ENCODE measurements at regions not wholly inside any gene's neighbourhood (a gene's known extent, or its start where the extent isn't known, plus 50 kb on each side); places are given as distances from the start of the nearest gene placed in this dataset.

GRCh38 chr5:172567843-172568242, 73.2 kb upstream of the NEURL1B start:
- Mint-ChIP-seq H3K36me3 (ENCODE audit: low read depth) (no peaks in the 10 kb centered on the region), H3K9me3 (no peaks in the 10 kb centered on the region), H3K27ac (no peak overlapping the region), H3K4me1 (peaks cover 37% of the 10 kb centered on the region), H3K27me3 (ENCODE audit: insufficient read depth) (peaks cover 9% of the 10 kb centered on the region), H3K4me3 (no peak overlapping the region)
- H3K4me3 ChIP-seq (ENCODE audit: low read length): no peak overlapping the region
- TF ChIP-seq CTCF (conservative IDR thresholded peaks at IDR 0.05): no peak
- H3K27ac ChIP-seq (ENCODE audit: low read depth, low read length): no peak overlapping the region
- no peak overlapping the region for H3K9ac ChIP-seq (ENCODE audit: extremely low read depth, low read length, poor library complexity, severe bottlenecking)
- no peaks in the 10 kb centered on the region for H3K27me3 ChIP-seq (ENCODE audit: control insufficient read depth, insufficient read depth, low read length, poor library complexity, severe bottlenecking)
- no peaks in the 10 kb centered on the region for H3K9me3 ChIP-seq (ENCODE audit: control insufficient read depth, low read length)
- no peak for DNase-seq
- peaks cover 9% of the 10 kb centered on the region for H3K4me1 ChIP-seq (ENCODE audit: control insufficient read depth, insufficient read depth, low read length)
- no peaks in the 10 kb centered on the region for H3K36me3 ChIP-seq (ENCODE audit: control insufficient read depth, insufficient read depth, low read length)
- WGBS, 2 experiments (ENCODE audit: insufficient coverage in 1 of 2, insufficient read length in 1 of 2): 92 to 93% methylated on average over 5 to 6 of the region's 6 CpGs

GRCh38 chr5:172567294-172567693, 73.8 kb upstream of the NEURL1B start:
- Mint-ChIP-seq H3K27me3 (ENCODE audit: insufficient read depth) (peaks cover 9% of the 10 kb centered on the region), H3K4me3 (no peak overlapping the region), H3K36me3 (ENCODE audit: low read depth) (no peaks in the 10 kb centered on the region), H3K4me1 (peaks cover 32% of the 10 kb centered on the region), H3K9me3 (no peaks in the 10 kb centered on the region), H3K27ac (no peak overlapping the region)
- Histone ChIP-seq H3K4me3 (ENCODE audit: low read length) (no peak overlapping the region), H3K4me1 (ENCODE audit: control insufficient read depth, insufficient read depth, low read length) (peaks cover 9% of the 10 kb centered on the region), H3K27me3 (ENCODE audit: control insufficient read depth, insufficient read depth, low read length, poor library complexity, severe bottlenecking) (no peaks in the 10 kb centered on the region), H3K27ac (ENCODE audit: low read depth, low read length) (no peak overlapping the region), H3K36me3 (ENCODE audit: control insufficient read depth, insufficient read depth, low read length) (no peaks in the 10 kb centered on the region), H3K9me3 (ENCODE audit: control insufficient read depth, low read length) (no peaks in the 10 kb centered on the region), H3K9ac (ENCODE audit: extremely low read depth, low read length, poor library complexity, severe bottlenecking) (no peak overlapping the region)
- WGBS, 2 experiments (ENCODE audit: insufficient coverage in 1 of 2, insufficient read length in 1 of 2): 94 to 95% methylated on average over 6 to 7 of the region's 7 CpGs
- DNase-seq: no peak
- no peak for TF ChIP-seq CTCF (conservative IDR thresholded peaks at IDR 0.05)

GRCh38 chr5:172565931-172566665, 75.0 kb upstream of the NEURL1B start:
- Histone ChIP-seq H3K27ac (ENCODE audit: low read depth, low read length) (no peak overlapping the region), H3K9me3 (ENCODE audit: control insufficient read depth, low read length) (no peaks in the 10 kb centered on the region), H3K27me3 (ENCODE audit: control insufficient read depth, insufficient read depth, low read length, poor library complexity, severe bottlenecking) (no peaks in the 10 kb centered on the region), H3K36me3 (ENCODE audit: control insufficient read depth, insufficient read depth, low read length) (no peaks in the 10 kb centered on the region), H3K4me3 (ENCODE audit: low read length) (no peak overlapping the region), H3K9ac (ENCODE audit: extremely low read depth, low read length, poor library complexity, severe bottlenecking) (no peak overlapping the region), H3K4me1 (ENCODE audit: control insufficient read depth, insufficient read depth, low read length) (peaks cover 9% of the 10 kb centered on the region)
- Mint-ChIP-seq H3K27ac (no peak overlapping the region), H3K36me3 (ENCODE audit: low read depth) (no peaks in the 10 kb centered on the region), H3K4me1 (peaks cover 24% of the 10 kb centered on the region), H3K27me3 (ENCODE audit: insufficient read depth) (peaks cover 10% of the 10 kb centered on the region), H3K4me3 (no peak overlapping the region), H3K9me3 (no peaks in the 10 kb centered on the region)
- no peak for DNase-seq
- TF ChIP-seq CTCF (conservative IDR thresholded peaks at IDR 0.05): no peak
- 91 to 100% methylated on average over 1 to 8 of the region's 8 CpGs for WGBS, 2 experiments (ENCODE audit: insufficient coverage in 1 of 2, insufficient read length in 1 of 2)
